DND-41 (cell line): ENCODE measurements at regions not wholly inside any gene's neighbourhood (a gene's known extent, or its start where the extent isn't known, plus 50 kb on each side); places are given as distances from the start of the nearest gene placed in this dataset.
"Not testable (repeated sequence)": the region's sequence is repeated elsewhere in the genome, so short reads cannot be mapped to it uniquely, and the experiment has no call there.

ENCODE experiments used
- ATAC-seq: fragments of 200-7000 bp; cut with Tn5 transposase; 3 replicates; pipeline ENCODE4 v1.9.1; 2021; ENCODE audit warnings: low read depth; ENCODE audit not compliant: insufficient read depth
- DNase-seq: peaks from one replicate; pipeline ENCODE4 v3.0.0-alpha.2; 2020
- H2AFZ ChIP-seq: 2 replicates; pipeline ENCODE4 v1.6.0; 2012; ENCODE audit warnings: low read depth, low read length
- H3K27ac ChIP-seq: 2 replicates; pipeline ENCODE4 v1.5.1; 2012; ENCODE audit warnings: low read length, inconsistent platforms
- H3K27me3 ChIP-seq: fragments of 200-600 bp; sonication (generic); 2 replicates; pipeline ENCODE4 v1.6.0; 2012; ENCODE audit warnings: low read length, mild to moderate bottlenecking, inconsistent platforms; ENCODE audit not compliant: insufficient read depth, poor library complexity
- H3K36me3 ChIP-seq: 2 replicates; pipeline ENCODE4 v1.5.1; 2012; ENCODE audit warnings: low read length, inconsistent platforms; ENCODE audit not compliant: insufficient read depth
- H3K4me1 ChIP-seq: 2 replicates; pipeline ENCODE4 v1.5.1; 2012; ENCODE audit warnings: mild to moderate bottlenecking, low read length; ENCODE audit not compliant: insufficient read depth
- H3K4me2 ChIP-seq: 2 replicates; pipeline ENCODE4 v1.6.0; 2012; ENCODE audit warnings: mild to moderate bottlenecking, moderate library complexity, low read length, inconsistent platforms; ENCODE audit not compliant: insufficient read depth
- H3K4me3 ChIP-seq, 2 experiments: fragments of 200-600 bp in 1 of 2; shearing (Covaris generic) in 1 of 2; 2 replicates each; pipeline ENCODE4 v1.5.1; 2012 to 2016; ENCODE audit warnings: inconsistent platforms in 2 of 2, low read length in 2 of 2, mild to moderate bottlenecking in 2 of 2, low read depth in 1 of 2, moderate library complexity in 1 of 2
- H3K79me2 ChIP-seq: 2 replicates; pipeline ENCODE4 v1.6.0; 2012; ENCODE audit warnings: low read length, inconsistent platforms; ENCODE audit not compliant: insufficient read depth
- H3K9ac ChIP-seq: 2 replicates; pipeline ENCODE4 v1.6.0; 2012; ENCODE audit warnings: low read depth, mild to moderate bottlenecking, inconsistent platforms, low read length, moderate library complexity
- H3K9me3 ChIP-seq: 2 replicates; pipeline ENCODE4 v1.5.1; 2012; ENCODE audit warnings: low read length, moderate library complexity, mild to moderate bottlenecking, inconsistent platforms; ENCODE audit not compliant: insufficient read depth, severe bottlenecking
- H4K20me1 ChIP-seq: 2 replicates; pipeline ENCODE4 v1.6.0; 2012; ENCODE audit warnings: low read length; ENCODE audit not compliant: insufficient read depth
- CTCF ChIP-seq: IDR thresholded peaks from 2 replicates; pipeline ENCODE4 v1.5.1; 2012; ENCODE audit warnings: borderline replicate concordance, low read length, moderate library complexity, mild to moderate bottlenecking; ENCODE audit not compliant: poor library complexity, severe bottlenecking; ENCODE audit errors: extremely low read depth
- EZH2 ChIP-seq: IDR thresholded peaks from 3 replicates; pipeline ENCODE4 v1.6.1; 2012; ENCODE audit warnings: borderline replicate concordance, low read depth, mild to moderate bottlenecking, moderate library complexity, low read length, inconsistent platforms; ENCODE audit not compliant: severe bottlenecking

GRCh38 chr12:59115526-59115925 lies 195.2 kb upstream of the LRIG3 start:
- peaks cover 6% of the 10 kb centered on the region for H3K4me1 ChIP-seq
- H3K4me2 ChIP-seq, result no peak overlapping the region
- no peak overlapping the region for H3K27ac ChIP-seq
- DNase-seq (no peak), ATAC-seq (no peak)
- H3K36me3 ChIP-seq, result no peaks in the 10 kb centered on the region
- no peak overlapping the region for H2AFZ ChIP-seq
- no peak for TF ChIP-seq CTCF
- H4K20me1 ChIP-seq, result no peaks in the 10 kb centered on the region
- H3K27me3 ChIP-seq, result no peaks in the 10 kb centered on the region
- H3K79me2 ChIP-seq, result no peaks in the 10 kb centered on the region
- H3K4me3 ChIP-seq, result no peak overlapping the region
- no peaks in the 10 kb centered on the region for H3K9me3 ChIP-seq
- H3K9ac ChIP-seq, result no peak overlapping the region

GRCh38 chr12:59113831-59114615 lies 193.7 kb upstream of the LRIG3 start:
- Histone ChIP-seq H3K4me3 (no peak overlapping the region), H3K27ac (no peak overlapping the region), H3K9me3 (no peaks in the 10 kb centered on the region), H3K36me3 (no peaks in the 10 kb centered on the region), H3K9ac (no peak overlapping the region), H3K79me2 (no peaks in the 10 kb centered on the region), H3K4me1 (peaks cover 6% of the 10 kb centered on the region), H3K4me2 (no peak overlapping the region; the same call in 1 of the 2 replicates), H2AFZ (peak overlapping the region; percentile 57; the same call in 1 of the 2 replicates), H4K20me1 (no peaks in the 10 kb centered on the region), H3K27me3 (no peaks in the 10 kb centered on the region)
- TF ChIP-seq CTCF, result peak; percentile 88
- no peak for TF ChIP-seq EZH2
- ATAC-seq (peak; percentile 88), DNase-seq (peak; percentile 77)

GRCh38 chr12:59111851-59112250 lies 191.5 kb upstream of the LRIG3 start:
- H3K4me1 ChIP-seq, result peaks cover 6% of the 10 kb centered on the region
- H2AFZ ChIP-seq, result no peak overlapping the region
- H3K27me3 ChIP-seq, result no peaks in the 10 kb centered on the region
- no peak for TF ChIP-seq CTCF
- H3K4me2 ChIP-seq, result no peak overlapping the region
- H3K79me2 ChIP-seq, result no peaks in the 10 kb centered on the region
- H3K9me3 ChIP-seq, result no peaks in the 10 kb centered on the region
- H3K4me3 ChIP-seq, result no peak overlapping the region
- ATAC-seq, result no peak
- no peaks in the 10 kb centered on the region for H3K36me3 ChIP-seq
- no peaks in the 10 kb centered on the region for H4K20me1 ChIP-seq
- no peak for DNase-seq
- no peak overlapping the region for H3K9ac ChIP-seq
- H3K27ac ChIP-seq, result no peak overlapping the region

- H4K20me1 ChIP-seq, H3K4me2 ChIP-seq, H3K36me3 ChIP-seq, H3K27ac ChIP-seq, H3K79me2 ChIP-seq, H3K27me3 ChIP-seq, H3K9ac ChIP-seq, H3K4me1 ChIP-seq, ATAC-seq, H2AFZ ChIP-seq, H3K9me3 ChIP-seq, DNase-seq, H3K4me3 ChIP-seq: not testable (repeated sequence)
Observed at GRCh38 chr12:59108516-59108915, 188.2 kb upstream of the LRIG3 start.
